BLaER1 (cell line): ENCODE measurements at regions not wholly inside any gene's neighbourhood (a gene's known extent, or its start where the extent isn't known, plus 50 kb on each side); places are given as distances from the start of the nearest gene placed in this dataset.
"Not testable (repeated sequence)": the region's sequence is repeated elsewhere in the genome, so short reads cannot be mapped to it uniquely, and the experiment has no call there.

Experiments
- H3K27ac ChIP-seq: shearing (Covaris generic); formaldehyde crosslinking; 2 replicates; pipeline ENCODE4 v1.8.1; 2022
- H3K27me3 ChIP-seq: shearing (Covaris generic); formaldehyde crosslinking; 2 replicates; pipeline ENCODE4 v1.8.1; 2022
- H3K36me3 ChIP-seq: shearing (Covaris generic); formaldehyde crosslinking; 2 replicates; pipeline ENCODE4 v1.8.1; 2022
- H3K4me1 ChIP-seq: shearing (Covaris generic); formaldehyde crosslinking; 2 replicates; pipeline ENCODE4 v1.8.1; 2022
- H3K4me2 ChIP-seq: shearing (Covaris generic); formaldehyde crosslinking; 2 replicates; pipeline ENCODE4 v1.8.1; 2022
- H3K4me3 ChIP-seq: shearing (Covaris generic); formaldehyde crosslinking; 2 replicates; pipeline ENCODE4 v1.8.1; 2022
- H3K9ac ChIP-seq: shearing (Covaris generic); formaldehyde crosslinking; 2 replicates; pipeline ENCODE4 v1.8.1; 2022
- H3K9me3 ChIP-seq: shearing (Covaris generic); formaldehyde crosslinking; 2 replicates; pipeline ENCODE4 v1.8.1; 2022
- H4K20me1 ChIP-seq: shearing (Covaris generic); formaldehyde crosslinking; 2 replicates; pipeline ENCODE4 v1.8.1; 2022
- Cebpa-rat ChIP-seq: shearing (Covaris generic); IDR thresholded peaks from 2 replicates; pipeline ENCODE4 v1.8.1; 2022

GRCh38 chr19:27419217-27419616, 1793.7 kb downstream of the UQCRFS1 start:
- not testable (repeated sequence) for H3K27me3 ChIP-seq, H3K4me1 ChIP-seq, H3K9ac ChIP-seq, H3K4me2 ChIP-seq, H3K4me3 ChIP-seq, H4K20me1 ChIP-seq, H3K36me3 ChIP-seq, H3K27ac ChIP-seq
- H3K9me3 ChIP-seq = peaks cover 17% of the 10 kb centered on the region; the same call in 1 of the 2 replicates

- Histone ChIP-seq H3K9ac (no peak overlapping the region), H4K20me1 (no peaks in the 10 kb centered on the region), H3K9me3 (peaks cover 13% of the 10 kb centered on the region; the same call in 1 of the 2 replicates), H3K36me3 (no peaks in the 10 kb centered on the region), H3K27ac (no peak overlapping the region), H3K4me3 (no peak overlapping the region), H3K4me1 (no peaks in the 10 kb centered on the region), H3K27me3 (no peaks in the 10 kb centered on the region), H3K4me2 (no peak overlapping the region)
- no peak for TF ChIP-seq Cebpa-rat
Observed at GRCh38 chr19:27393591-27393990, 1819.4 kb downstream of the UQCRFS1 start.

DNA sequence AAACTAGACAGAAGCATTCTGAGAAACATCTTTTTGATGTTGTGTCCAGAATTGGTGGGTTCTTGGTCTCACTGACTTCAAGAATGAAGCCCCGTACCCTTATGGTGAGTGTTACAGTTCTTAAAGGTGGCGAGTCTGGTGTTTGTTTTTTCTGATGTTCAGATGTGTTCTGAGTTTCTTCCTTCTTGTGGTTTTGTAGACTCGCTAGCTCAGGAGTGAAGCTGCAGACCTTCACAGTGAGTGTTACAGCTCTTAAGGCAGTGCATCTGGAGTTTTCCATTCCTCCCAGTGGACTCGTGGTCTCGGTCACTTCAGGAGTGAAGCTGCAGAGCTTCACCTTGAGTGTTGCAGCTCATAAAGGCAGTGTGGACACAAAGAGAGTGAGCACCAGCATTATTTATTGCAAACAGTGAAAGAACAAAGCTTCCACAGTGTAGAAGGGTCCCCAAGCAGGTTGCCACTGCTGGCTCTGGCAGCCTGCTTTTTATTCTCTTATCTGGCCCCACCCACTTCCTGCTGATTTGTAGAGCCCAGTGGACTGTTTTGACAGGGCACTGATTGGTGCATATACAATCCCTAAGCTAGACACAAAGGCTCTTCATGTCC, 1820.8 kb downstream of the UQCRFS1 start:
- Histone ChIP-seq H3K9me3 (peaks cover 15% of the 10 kb centered on the region), H3K27me3 (no peaks in the 10 kb centered on the region), H3K4me3 (no peak overlapping the region), H3K4me2 (no peak overlapping the region), H3K36me3 (no peaks in the 10 kb centered on the region), H4K20me1 (no peaks in the 10 kb centered on the region), H3K4me1 (no peaks in the 10 kb centered on the region), H3K9ac (no peak overlapping the region), H3K27ac (no peak overlapping the region)
- no peak for TF ChIP-seq Cebpa-rat

- H3K36me3 ChIP-seq, H3K4me2 ChIP-seq, H3K9ac ChIP-seq, H3K27ac ChIP-seq, H3K27me3 ChIP-seq, H3K4me3 ChIP-seq, H3K4me1 ChIP-seq, H3K9me3 ChIP-seq, H4K20me1 ChIP-seq: not testable (repeated sequence)
Observed at GRCh38 chr19:27379306-27379705, 1833.6 kb downstream of the UQCRFS1 start.

DNA sequence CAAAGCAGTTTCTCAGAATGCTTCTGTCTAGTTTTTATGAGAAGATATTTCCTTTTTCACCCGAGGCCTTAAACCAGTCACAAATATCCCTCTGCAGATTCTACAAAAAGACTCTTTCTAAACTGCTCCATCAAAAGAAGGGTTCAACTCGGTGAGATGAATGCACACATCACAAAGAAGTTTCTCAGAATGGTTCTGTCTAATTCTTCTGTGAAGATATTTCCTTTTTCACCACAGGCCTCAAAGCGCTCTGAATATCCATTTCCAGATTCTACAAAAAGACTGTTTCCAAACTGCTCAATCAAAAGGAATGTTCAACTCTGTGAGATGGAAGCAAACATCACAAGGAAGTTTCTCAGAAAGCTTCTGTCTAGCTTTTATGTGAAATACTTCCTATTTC, 1843.3 kb downstream of the UQCRFS1 start:
- H3K4me1 ChIP-seq, H3K27ac ChIP-seq, H3K27me3 ChIP-seq, H3K9me3 ChIP-seq, H3K4me3 ChIP-seq, H3K36me3 ChIP-seq, H3K4me2 ChIP-seq, H3K9ac ChIP-seq, H4K20me1 ChIP-seq: not testable (repeated sequence)

GRCh38 chr19:27362438-27362837, 1850.5 kb downstream of the UQCRFS1 start:
- H3K4me1 ChIP-seq, H4K20me1 ChIP-seq, H3K27ac ChIP-seq, H3K4me3 ChIP-seq, H3K4me2 ChIP-seq, H3K36me3 ChIP-seq, H3K9ac ChIP-seq, H3K27me3 ChIP-seq: not testable (repeated sequence)
- peaks cover 18% of the 10 kb centered on the region; the same call in 1 of the 2 replicates for H3K9me3 ChIP-seq

- not testable (repeated sequence) for H3K4me3 ChIP-seq, H3K4me2 ChIP-seq, H3K27ac ChIP-seq, H3K9ac ChIP-seq, H3K4me1 ChIP-seq, H4K20me1 ChIP-seq, H3K36me3 ChIP-seq, H3K27me3 ChIP-seq
- TF ChIP-seq Cebpa-rat = peak; percentile 27; the same call in 1 of the 2 replicates
- H3K9me3 ChIP-seq = peaks cover 17% of the 10 kb centered on the region
Observed at GRCh38 chr19:27355581-27355980, 1857.4 kb downstream of the UQCRFS1 start.
